SK-N-SH (cell line): ENCODE measurements at regions not wholly inside any gene's neighbourhood (a gene's known extent, or its start where the extent isn't known, plus 50 kb on each side); places are given as distances from the start of the nearest gene placed in this dataset.

Experiments used
- CTCF ChIA-PET: fragments of 300-600, 350-600 bp; formaldehyde crosslinking; extraction: SDS; loops from one replicate; lab custom pipeline; 2021; lab: Yijun Ruan, JAX
- POLR2A ChIA-PET: fragments of 350-600 bp; sonication (Branson Sonifier 250); formaldehyde crosslinking; extraction: SDS; loops from one replicate; lab custom pipeline; 2020; ENCODE audit warnings: antibody characterized with exemption, inconsistent platforms; lab: Yijun Ruan, JAX
- DNase-seq: peaks from one replicate; pipeline ENCODE4 v3.0.0; 2012
- H2AFZ ChIP-seq: fragments of 200-600 bp; sonication (generic); 2 replicates; pipeline ENCODE4 v1.8.1; 2016; ENCODE audit warnings: antibody characterized with exemption, mild to moderate bottlenecking, low read depth
- H3F3A ChIP-seq: fragments of 200-600 bp; sonication (generic); replicated peaks from 2 replicates; pipeline ENCODE3; 2016; ENCODE audit warnings: antibody characterized with exemption, mild to moderate bottlenecking; ENCODE audit not compliant: insufficient read depth
- H3K27ac ChIP-seq, 2 experiments: fragments of 200-500 bp in 1 of 2; fragments of 200-600 bp in 1 of 2; sonication (Bioruptor generic) in 1 of 2; sonication (generic), shearing (Covaris generic) in 1 of 2; 2 replicates each; pipeline versions ENCODE4 v1.5.1 to v1.6.1; 2014 to 2016; ENCODE audit warnings: low read depth in 2 of 2, inconsistent platforms in 1 of 2, low read length in 1 of 2, mild to moderate bottlenecking in 1 of 2, mixed read lengths in 1 of 2
- H3K27me3 ChIP-seq: fragments of 200-600 bp; sonication (generic), shearing (Covaris generic); 2 replicates; pipeline ENCODE4 v1.6.1; 2016; ENCODE audit warnings: mixed run types; ENCODE audit not compliant: insufficient read depth
- H3K36me3 ChIP-seq, 2 experiments: fragments of 200-500 bp in 1 of 2; fragments of 200-600 bp in 1 of 2; sonication (Bioruptor generic) in 1 of 2; sonication (generic) in 1 of 2; replicated peaks in 1 of 2; 2 replicates each; pipeline versions ENCODE3 to v1.5.1; 2014 to 2016; ENCODE audit warnings: low read length in 1 of 2, mild to moderate bottlenecking in 1 of 2; ENCODE audit not compliant: insufficient read depth in 2 of 2, control insufficient read depth in 1 of 2
- H3K4me1 ChIP-seq, 2 experiments: fragments of 200-500 bp in 1 of 2; fragments of 200-600 bp in 1 of 2; sonication (Bioruptor generic) in 1 of 2; sonication (generic), shearing (Covaris generic) in 1 of 2; 2 replicates each; pipeline versions ENCODE4 v1.5.1 to v1.6.1; 2014 to 2016; ENCODE audit warnings: low read depth in 1 of 2, low read length in 1 of 2, mixed run types in 1 of 2; ENCODE audit not compliant: insufficient read depth in 2 of 2, control insufficient read depth in 1 of 2
- H3K4me2 ChIP-seq: fragments of 200-600 bp; sonication (generic), shearing (Covaris generic); 2 replicates; pipeline ENCODE4 v1.6.1; 2017; ENCODE audit warnings: mixed run types
- H3K4me3 ChIP-seq, 2 experiments: fragments of 200-500 bp in 1 of 2; fragments of 200-600 bp in 1 of 2; sonication (Bioruptor generic) in 1 of 2; sonication (generic), shearing (Covaris generic) in 1 of 2; 2 replicates each; pipeline versions ENCODE4 v1.5.1 to v1.8.1; 2014 to 2016; ENCODE audit warnings: low read depth in 2 of 2, inconsistent platforms in 1 of 2, low read length in 1 of 2, mild to moderate bottlenecking in 1 of 2, mixed read lengths in 1 of 2, moderate library complexity in 1 of 2
- H3K79me2 ChIP-seq: fragments of 200-600 bp; sonication (generic); 2 replicates; pipeline ENCODE4 v1.8.1; 2017; ENCODE audit warnings: mild to moderate bottlenecking; ENCODE audit not compliant: insufficient read depth
- H3K9ac ChIP-seq: fragments of 200-600 bp; sonication (generic); 2 replicates; pipeline ENCODE4 v1.6.1; 2017; ENCODE audit warnings: mixed run types
- H3K9me2 ChIP-seq: fragments of 200-600 bp; sonication (generic); 2 replicates; pipeline ENCODE4 v1.6.1; 2017; ENCODE audit warnings: mixed run types
- H3K9me3 ChIP-seq: fragments of 200-600 bp; sonication (generic); 2 replicates; pipeline ENCODE4 v1.6.1; 2017; ENCODE audit warnings: mixed run types, mild to moderate bottlenecking, moderate library complexity
- H4K20me1 ChIP-seq: fragments of 200-600 bp; sonication (generic); 2 replicates; pipeline ENCODE4 v1.6.1; 2017; ENCODE audit warnings: mild to moderate bottlenecking, mixed run types; ENCODE audit not compliant: insufficient read depth
- CTCF ChIP-seq: fragments of 200-600 bp; sonication (generic); IDR thresholded peaks from 2 replicates; pipeline ENCODE4 v1.6.1; 2017; ENCODE audit warnings: antibody characterized with exemption, mild to moderate bottlenecking, moderate library complexity
- EP300 ChIP-seq, 2 experiments: IDR thresholded peaks; 2 replicates each; pipeline versions ENCODE4 v1.4.0 to v1.6.1; 2012; ENCODE audit warnings: borderline replicate concordance in 1 of 2, low read depth in 1 of 2, low read length in 1 of 2
- EZH2phosphoT487 ChIP-seq: fragments of 200-600 bp; sonication (generic); IDR thresholded peaks from 2 replicates; pipeline ENCODE4 v1.6.1; 2017; ENCODE audit warnings: low read depth, mixed run types, mild to moderate bottlenecking, antibody characterized with exemption, moderate library complexity, borderline replicate concordance
- FOSL2 ChIP-seq: IDR thresholded peaks from 2 replicates; pipeline ENCODE4 v1.4.0; 2012; ENCODE audit warnings: low read depth, mild to moderate bottlenecking, moderate library complexity, borderline replicate concordance
- JUND ChIP-seq: IDR thresholded peaks from 2 replicates; pipeline ENCODE4 v1.4.0; 2012
- MAX ChIP-seq: IDR thresholded peaks from 2 replicates; pipeline ENCODE4 v1.4.0; 2012; ENCODE audit warnings: low read depth
- MEF2A ChIP-seq: IDR thresholded peaks from 2 replicates; pipeline ENCODE4 v1.4.0; 2012; ENCODE audit warnings: low read depth, borderline replicate concordance
- POLR2AphosphoS5 ChIP-seq: IDR thresholded peaks from 2 replicates; pipeline ENCODE4 v1.6.1; 2012; ENCODE audit warnings: low read depth, low read length
- RAD21 ChIP-seq: IDR thresholded peaks from 2 replicates; pipeline ENCODE4 v1.6.1; 2012; ENCODE audit warnings: mild to moderate bottlenecking, low read length
- RFX5 ChIP-seq: IDR thresholded peaks from 2 replicates; pipeline ENCODE4 v1.6.1; 2012; ENCODE audit warnings: mild to moderate bottlenecking, improper control_type of control experiment, low read length
- RXRA ChIP-seq: IDR thresholded peaks from 2 replicates; pipeline ENCODE4 v1.4.0; 2012; ENCODE audit warnings: low read depth, mild to moderate bottlenecking, borderline replicate concordance
- SIN3A ChIP-seq: IDR thresholded peaks from 2 replicates; pipeline ENCODE4 v1.6.1; 2012; ENCODE audit warnings: low read depth, mild to moderate bottlenecking, low read length, moderate library complexity, borderline replicate concordance
- TAF1 ChIP-seq: IDR thresholded peaks from 2 replicates; pipeline ENCODE4 v1.6.1; 2012; ENCODE audit warnings: low read depth, mild to moderate bottlenecking, low read length, moderate library complexity, borderline replicate concordance
- TEAD4 ChIP-seq: IDR thresholded peaks from 2 replicates; pipeline ENCODE4 v1.4.0; 2012; ENCODE audit warnings: mild to moderate bottlenecking, borderline replicate concordance; ENCODE audit not compliant: insufficient read depth
- WGBS: methylation state at CpG from one replicate; pipeline ENCODE4 v1.1.6; 2017; ENCODE audit warnings: low lambda C conversion rate; 5-methylcytosine and 5-hydroxymethylcytosine counted together
- TF ChIP-seq, protein P1 (sequence below): IDR thresholded peaks from 2 replicates; pipeline ENCODE4 v1.4.0; 2012; ENCODE audit warnings: low read depth, borderline replicate concordance
- TF ChIP-seq, protein P2 (sequence below): fragments of 150-350 bp; IDR thresholded peaks from 2 replicates; pipeline ENCODE4 v1.6.1; 2016; ENCODE audit warnings: mild to moderate bottlenecking, low read depth, low read length
- TF ChIP-seq, protein P3 (sequence below): IDR thresholded peaks from 2 replicates; pipeline ENCODE4 v1.4.0; 2012; ENCODE audit warnings: low read depth, borderline replicate concordance

- TF ChIP-seq RXRA (no peak), FOSL2 (no peak), RAD21 (no peak), MAX (no peak), TAF1 (no peak), EZH2phosphoT487 (no peak), RFX5 (no peak), JUND (no peak), MEF2A (no peak), SIN3A (no peak), POLR2AphosphoS5 (no peak), CTCF (no peak), EP300 (IDR thresholded peaks at IDR 0.05; ENCODE audit: borderline replicate concordance in 1 of 2, low read depth in 1 of 2, low read length in 1 of 2) (no peak), TEAD4 (no peak)
- TF ChIP-seq, protein P1, sequence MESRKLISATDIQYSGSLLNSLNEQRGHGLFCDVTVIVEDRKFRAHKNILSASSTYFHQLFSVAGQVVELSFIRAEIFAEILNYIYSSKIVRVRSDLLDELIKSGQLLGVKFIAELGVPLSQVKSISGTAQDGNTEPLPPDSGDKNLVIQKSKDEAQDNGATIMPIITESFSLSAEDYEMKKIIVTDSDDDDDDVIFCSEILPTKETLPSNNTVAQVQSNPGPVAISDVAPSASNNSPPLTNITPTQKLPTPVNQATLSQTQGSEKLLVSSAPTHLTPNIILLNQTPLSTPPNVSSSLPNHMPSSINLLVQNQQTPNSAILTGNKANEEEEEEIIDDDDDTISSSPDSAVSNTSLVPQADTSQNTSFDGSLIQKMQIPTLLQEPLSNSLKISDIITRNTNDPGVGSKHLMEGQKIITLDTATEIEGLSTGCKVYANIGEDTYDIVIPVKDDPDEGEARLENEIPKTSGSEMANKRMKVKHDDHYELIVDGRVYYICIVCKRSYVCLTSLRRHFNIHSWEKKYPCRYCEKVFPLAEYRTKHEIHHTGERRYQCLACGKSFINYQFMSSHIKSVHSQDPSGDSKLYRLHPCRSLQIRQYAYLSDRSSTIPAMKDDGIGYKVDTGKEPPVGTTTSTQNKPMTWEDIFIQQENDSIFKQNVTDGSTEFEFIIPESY: no peak
- TF ChIP-seq, protein P2, sequence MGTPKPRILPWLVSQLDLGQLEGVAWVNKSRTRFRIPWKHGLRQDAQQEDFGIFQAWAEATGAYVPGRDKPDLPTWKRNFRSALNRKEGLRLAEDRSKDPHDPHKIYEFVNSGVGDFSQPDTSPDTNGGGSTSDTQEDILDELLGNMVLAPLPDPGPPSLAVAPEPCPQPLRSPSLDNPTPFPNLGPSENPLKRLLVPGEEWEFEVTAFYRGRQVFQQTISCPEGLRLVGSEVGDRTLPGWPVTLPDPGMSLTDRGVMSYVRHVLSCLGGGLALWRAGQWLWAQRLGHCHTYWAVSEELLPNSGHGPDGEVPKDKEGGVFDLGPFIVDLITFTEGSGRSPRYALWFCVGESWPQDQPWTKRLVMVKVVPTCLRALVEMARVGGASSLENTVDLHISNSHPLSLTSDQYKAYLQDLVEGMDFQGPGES: no peak
- TF ChIP-seq, protein P3, sequence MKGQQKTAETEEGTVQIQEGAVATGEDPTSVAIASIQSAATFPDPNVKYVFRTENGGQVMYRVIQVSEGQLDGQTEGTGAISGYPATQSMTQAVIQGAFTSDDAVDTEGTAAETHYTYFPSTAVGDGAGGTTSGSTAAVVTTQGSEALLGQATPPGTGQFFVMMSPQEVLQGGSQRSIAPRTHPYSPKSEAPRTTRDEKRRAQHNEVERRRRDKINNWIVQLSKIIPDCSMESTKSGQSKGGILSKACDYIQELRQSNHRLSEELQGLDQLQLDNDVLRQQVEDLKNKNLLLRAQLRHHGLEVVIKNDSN: no peak
- Histone ChIP-seq H3K79me2 (no peaks in the 10 kb centered on the region), H3K27ac (no peak overlapping the region), H3K36me3 (no peaks in the 10 kb centered on the region), H3K4me2 (no peak overlapping the region), H3K4me1 (peaks cover 0 to 13% of the 10 kb centered on the region in 2 experiments; a peak in 1 of 4 replicates), H3K9ac (no peak overlapping the region), H3K9me3 (no peaks in the 10 kb centered on the region), H3K27me3 (no peaks in the 10 kb centered on the region), H3F3A (peaks cover 18% of the 10 kb centered on the region), H3K9me2 (no peaks in the 10 kb centered on the region), H2AFZ (no peak overlapping the region), H3K4me3 (no peak overlapping the region), H4K20me1 (no peaks in the 10 kb centered on the region)
- POLR2A ChIA-PET: no interaction called here
- CTCF ChIA-PET: no interaction called here
- 97% methylated on average over 1 of the region's 1 CpG for WGBS
- DNase-seq: no peak
Measured at GRCh38 chr5:143574236-143574635, 170.8 kb upstream of the NR3C1 start.
